IPS DF 4.7 (cell line): ENCODE measurements at regions not wholly inside any gene's neighbourhood (a gene's known extent, or its start where the extent isn't known, plus 50 kb on each side); places are given as distances from the start of the nearest gene placed in this dataset.
"Not testable (repeated sequence)": the region's sequence is repeated elsewhere in the genome, so short reads cannot be mapped to it uniquely, and the experiment has no call there.

ENCODE experiments used
- DNase-seq: peaks from one replicate; pipeline ENCODE4 v3.0.0-alpha.2; 2013; ENCODE audit warnings: low spot score; ENCODE audit errors: extremely low read depth

- no peak for DNase-seq
These were observed 205.1 kb downstream of the NDUFA10 start for GRCh38 chr2:239819974-239820555.

- DNase-seq, result no peak
These were observed 205.8 kb downstream of the NDUFA10 start for GRCh38 chr2:239819091-239819973.

GRCh38 chr2:239818531-239819011 lies 206.6 kb downstream of the NDUFA10 start:
- DNase-seq, result no peak

GRCh38 chr2:239818086-239818485 lies 207.1 kb downstream of the NDUFA10 start:
- DNase-seq, result no peak

GRCh38 chr2:239817468-239818031 lies 207.6 kb downstream of the NDUFA10 start:
- not testable (repeated sequence) for DNase-seq

- no peak for DNase-seq
These were observed 208.3 kb downstream of the NDUFA10 start for GRCh38 chr2:239816576-239817467.

- no peak for DNase-seq
These were observed 209.5 kb downstream of the NDUFA10 start for GRCh38 chr2:239815671-239816070.

GRCh38 chr2:239814861-239815601 lies 210.1 kb downstream of the NDUFA10 start:
- no peak for DNase-seq

GRCh38 chr2:239814116-239814860 lies 210.9 kb downstream of the NDUFA10 start:
- DNase-seq, result no peak

- DNase-seq, result no peak
These were observed 211.7 kb downstream of the NDUFA10 start for GRCh38 chr2:239813261-239814115.

- no peak for DNase-seq
These were observed 213.2 kb downstream of the NDUFA10 start for GRCh38 chr2:239811806-239812560.

GRCh38 chr2:239811111-239811781 lies 213.9 kb downstream of the NDUFA10 start:
- no peak for DNase-seq

- DNase-seq, result no peak
These were observed 215.8 kb downstream of the NDUFA10 start for GRCh38 chr2:239809391-239809790.

- DNase-seq, result no peak
These were observed 217.6 kb downstream of the NDUFA10 start for GRCh38 chr2:239807568-239807967.

GRCh38 chr2:239806758-239807434 lies 218.2 kb downstream of the NDUFA10 start:
- no peak for DNase-seq

- DNase-seq, result no peak
These were observed 218.9 kb downstream of the NDUFA10 start for GRCh38 chr2:239806276-239806675.

- DNase-seq, result no peak
These were observed 219.7 kb downstream of the NDUFA10 start for GRCh38 chr2:239805414-239805813.
